ENCODE measurements at regions not wholly inside any gene's neighbourhood (a gene's known extent, or its start where the extent isn't known, plus 50 kb on each side); places are given as distances from the start of the nearest gene placed in this dataset.

DNA sequence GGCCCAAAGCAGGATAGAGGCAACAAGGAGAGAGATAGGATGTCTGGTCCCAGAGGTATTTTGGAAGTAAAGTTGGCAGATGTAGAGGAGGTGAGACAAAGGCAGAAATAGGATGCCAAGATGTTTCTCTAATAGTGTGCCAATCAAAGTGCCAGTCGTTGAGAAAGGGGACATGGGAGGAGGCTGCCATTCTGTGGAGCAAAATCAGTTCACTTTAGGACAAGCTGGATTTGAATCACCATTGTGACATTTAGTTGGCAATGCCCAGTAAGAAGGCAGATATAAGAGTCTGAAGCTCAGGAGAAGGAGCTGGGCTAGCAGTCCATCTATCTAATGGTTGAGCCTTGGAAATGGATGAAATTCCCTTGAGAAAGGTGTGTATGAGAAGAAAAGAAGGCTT is 53.8 kb downstream of the ADRB2 start:
- 51 to 57% methylated on average over 1 of the region's 1 CpG for WGBS, 2 experiments (ENCODE audit: low coverage in 1 of 2, low lambda C conversion rate in 2 of 2, missing lambda C conversion rate in 2 of 2)
- H3K36me3 ChIP-seq (ENCODE audit: low read depth), result no peaks in the 10 kb centered on the region
- peaks cover 7% of the 10 kb centered on the region; the same call in 1 of the 2 replicates for H3K4me1 ChIP-seq (ENCODE audit: insufficient read depth)
- no peaks in the 10 kb centered on the region for H4K20me1 ChIP-seq (ENCODE audit: insufficient read depth)
- H3K27me3 ChIP-seq (replicated peaks; ENCODE audit: insufficient read depth), result no peaks in the 10 kb centered on the region
- H3K9me2 ChIP-seq (ENCODE audit: insufficient read depth), result no peaks in the 10 kb centered on the region
- no peak overlapping the region for H3K4me2 ChIP-seq (ENCODE audit: unreplicated experiment)
- H3K4me3 ChIP-seq, result no peak overlapping the region
- no peak for TF ChIP-seq EZH2 (IDR thresholded peaks at IDR 0.05; ENCODE audit: insufficient read depth, poor library complexity, severe bottlenecking)
- TF ChIP-seq EZH2phosphoT487 (IDR thresholded peaks at IDR 0.05; ENCODE audit: insufficient read depth, low read depth), result no peak
- H3K27ac ChIP-seq, result no peak overlapping the region
- no peak overlapping the region for H3K9ac ChIP-seq
- no peak overlapping the region for H2AFZ ChIP-seq
- no peaks in the 10 kb centered on the region for H3K9me3 ChIP-seq (ENCODE audit: low read depth)
- in situ Hi-C loops (cut with MboI), result no loop called here
- H3F3A ChIP-seq (ENCODE audit: insufficient read depth), result no peaks in the 10 kb centered on the region
- H3K79me2 ChIP-seq (ENCODE audit: insufficient read depth), result no peaks in the 10 kb centered on the region
- no peak for DNase-seq

DNA sequence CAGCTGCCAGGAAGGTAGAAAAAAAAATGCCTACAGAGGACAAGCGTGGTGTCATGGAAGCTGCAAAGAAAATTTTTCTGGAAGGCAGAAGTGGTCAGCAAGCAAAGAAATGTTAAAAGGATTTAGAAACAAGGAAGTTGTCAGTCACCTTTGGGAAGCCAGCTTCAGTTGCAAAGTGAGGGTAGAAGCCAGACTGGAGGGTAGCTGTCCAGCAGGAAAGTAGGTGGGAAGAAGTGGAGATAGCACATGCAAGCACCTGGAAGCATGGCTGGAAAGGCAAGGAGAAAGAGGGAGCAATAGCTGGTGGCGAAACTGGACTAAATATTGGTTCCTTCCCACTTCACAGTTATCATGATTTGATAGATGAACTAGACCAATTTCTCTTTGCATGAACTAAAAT is 54.3 kb downstream of the ADRB2 start:
- Histone ChIP-seq H3K4me3 (no peak overlapping the region), H3K4me2 (ENCODE audit: unreplicated experiment) (no peak overlapping the region), H3K9me2 (ENCODE audit: insufficient read depth) (no peaks in the 10 kb centered on the region), H3K4me1 (ENCODE audit: insufficient read depth) (peaks cover 2% of the 10 kb centered on the region; the same call in 1 of the 2 replicates), H3K27me3 (replicated peaks; ENCODE audit: insufficient read depth) (no peaks in the 10 kb centered on the region), H3K79me2 (ENCODE audit: insufficient read depth) (no peaks in the 10 kb centered on the region), H3K36me3 (ENCODE audit: low read depth) (no peaks in the 10 kb centered on the region), H2AFZ (no peak overlapping the region), H3K9ac (no peak overlapping the region), H3K27ac (no peak overlapping the region), H3K9me3 (ENCODE audit: low read depth) (no peaks in the 10 kb centered on the region), H3F3A (ENCODE audit: insufficient read depth) (no peaks in the 10 kb centered on the region), H4K20me1 (ENCODE audit: insufficient read depth) (no peaks in the 10 kb centered on the region)
- in situ Hi-C loops (cut with MboI), result no loop called here
- 74 to 81% methylated on average over 2 of the region's 2 CpGs for WGBS, 2 experiments (ENCODE audit: low coverage in 1 of 2, low lambda C conversion rate in 2 of 2, missing lambda C conversion rate in 2 of 2)
- TF ChIP-seq EZH2 (IDR thresholded peaks at IDR 0.05; ENCODE audit: insufficient read depth, poor library complexity, severe bottlenecking) (no peak), EZH2phosphoT487 (IDR thresholded peaks at IDR 0.05; ENCODE audit: insufficient read depth, low read depth) (no peak)
- no peak for DNase-seq

DNA sequence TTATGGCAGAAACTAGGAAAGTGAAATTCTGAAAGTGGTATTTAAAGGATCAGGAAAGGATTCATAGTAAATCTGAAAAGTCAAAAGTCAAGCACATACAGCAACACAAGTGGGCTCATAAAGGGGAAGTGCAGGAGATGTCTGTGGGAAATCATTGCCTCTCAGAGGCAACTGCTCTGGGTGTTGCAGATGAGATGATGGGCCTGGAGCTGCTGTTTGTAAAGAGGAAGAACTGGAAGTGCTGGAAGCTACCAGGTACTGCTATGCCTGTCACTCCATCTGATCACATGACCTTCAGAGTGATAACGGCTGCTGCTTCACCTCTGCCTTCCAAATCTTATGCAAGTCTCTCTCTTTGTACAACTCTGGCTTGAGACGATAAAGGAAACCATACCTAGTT is 55.9 kb downstream of the ADRB2 start:
- Histone ChIP-seq H3K9me2 (ENCODE audit: insufficient read depth) (no peaks in the 10 kb centered on the region), H4K20me1 (ENCODE audit: insufficient read depth) (no peaks in the 10 kb centered on the region), H3K9me3 (ENCODE audit: low read depth) (no peaks in the 10 kb centered on the region), H2AFZ (no peak overlapping the region), H3K4me2 (ENCODE audit: unreplicated experiment) (no peak overlapping the region), H3F3A (ENCODE audit: insufficient read depth) (no peaks in the 10 kb centered on the region), H3K4me3 (no peak overlapping the region), H3K4me1 (ENCODE audit: insufficient read depth) (no peaks in the 10 kb centered on the region), H3K27ac (no peak overlapping the region), H3K36me3 (ENCODE audit: low read depth) (no peaks in the 10 kb centered on the region), H3K79me2 (ENCODE audit: insufficient read depth) (no peaks in the 10 kb centered on the region), H3K27me3 (replicated peaks; ENCODE audit: insufficient read depth) (no peaks in the 10 kb centered on the region), H3K9ac (no peak overlapping the region)
- in situ Hi-C loops (cut with MboI), result no loop called here
- no peak for TF ChIP-seq EZH2 (IDR thresholded peaks at IDR 0.05; ENCODE audit: insufficient read depth, poor library complexity, severe bottlenecking)
- no peak for TF ChIP-seq EZH2phosphoT487 (IDR thresholded peaks at IDR 0.05; ENCODE audit: insufficient read depth, low read depth)
- DNase-seq, result no peak
- WGBS, 2 experiments (ENCODE audit: low coverage in 1 of 2, low lambda C conversion rate in 2 of 2, missing lambda C conversion rate in 2 of 2), result 80 to 92% methylated on average over 2 of the region's 2 CpGs

DNA sequence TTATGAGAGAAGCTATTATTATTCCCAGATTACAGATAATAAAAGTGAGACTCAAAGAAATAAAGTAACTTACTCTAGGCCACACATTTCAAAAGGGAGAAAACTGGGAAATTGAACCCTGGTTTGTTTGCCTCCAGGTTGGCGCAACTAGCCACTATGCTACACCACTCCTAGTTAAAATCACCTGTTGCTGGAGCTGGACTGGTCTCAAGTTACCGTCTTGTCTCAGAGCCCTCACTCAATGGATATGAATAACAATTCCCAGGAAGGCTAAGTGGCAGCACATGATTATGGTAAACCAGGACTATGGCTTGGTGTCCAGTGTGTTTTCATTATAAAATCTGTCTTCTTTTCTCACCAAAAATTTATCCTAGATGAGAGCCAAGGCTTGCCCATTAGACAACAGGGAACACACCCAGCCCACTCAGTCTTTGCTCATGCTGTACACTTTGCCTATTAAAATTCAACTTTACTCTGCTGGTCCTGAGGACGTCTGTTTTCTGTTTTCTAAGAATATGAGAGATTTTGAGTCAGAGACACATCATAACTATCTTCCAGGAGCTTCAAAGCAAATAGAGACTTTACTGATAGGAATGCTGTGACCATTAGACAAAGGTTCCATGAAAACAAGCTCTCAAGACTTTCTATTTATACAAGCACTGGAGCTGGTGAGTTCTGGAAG is 58.1 kb downstream of the ADRB2 start:
- no peaks in the 10 kb centered on the region for H3K9me3 ChIP-seq (ENCODE audit: low read depth)
- no peaks in the 10 kb centered on the region for H3K36me3 ChIP-seq (ENCODE audit: low read depth)
- peak; percentile 44 for DNase-seq
- WGBS, 2 experiments (ENCODE audit: low coverage in 1 of 2, low lambda C conversion rate in 2 of 2, missing lambda C conversion rate in 2 of 2), result 58 to 61% methylated on average over 3 of the region's 3 CpGs
- H3K9ac ChIP-seq, result no peak overlapping the region
- no peaks in the 10 kb centered on the region for H3F3A ChIP-seq (ENCODE audit: insufficient read depth)
- TF ChIP-seq EZH2phosphoT487 (IDR thresholded peaks at IDR 0.05; ENCODE audit: insufficient read depth, low read depth) (no peak), EZH2 (IDR thresholded peaks at IDR 0.05; ENCODE audit: insufficient read depth, poor library complexity, severe bottlenecking) (no peak)
- H3K9me2 ChIP-seq (ENCODE audit: insufficient read depth), result no peaks in the 10 kb centered on the region
- H3K4me1 ChIP-seq (ENCODE audit: insufficient read depth), result no peaks in the 10 kb centered on the region
- no peak overlapping the region for H2AFZ ChIP-seq
- in situ Hi-C loops (cut with MboI), result no loop called here
- no peaks in the 10 kb centered on the region for H3K27me3 ChIP-seq (replicated peaks; ENCODE audit: insufficient read depth)
- no peaks in the 10 kb centered on the region for H4K20me1 ChIP-seq (ENCODE audit: insufficient read depth)
- no peak overlapping the region for H3K27ac ChIP-seq
- no peaks in the 10 kb centered on the region for H3K79me2 ChIP-seq (ENCODE audit: insufficient read depth)
- H3K4me2 ChIP-seq (ENCODE audit: unreplicated experiment), result no peak overlapping the region
- no peak overlapping the region for H3K4me3 ChIP-seq

Data from GM23248 (cell line).